COLO668 (cell line): ENCODE measurements at regions not wholly inside any gene's neighbourhood (a gene's known extent, or its start where the extent isn't known, plus 50 kb on each side); places are given as distances from the start of the nearest gene placed in this dataset.
"Not testable (repeated sequence)": the region's sequence is repeated elsewhere in the genome, so short reads cannot be mapped to it uniquely, and the experiment has no call there.

Experiments used
- DNase-seq: peaks from one replicate; lab custom pipeline; 2025; ENCODE audit not compliant: unreplicated experiment; lab: John Stamatoyannopoulos, UW

DNA sequence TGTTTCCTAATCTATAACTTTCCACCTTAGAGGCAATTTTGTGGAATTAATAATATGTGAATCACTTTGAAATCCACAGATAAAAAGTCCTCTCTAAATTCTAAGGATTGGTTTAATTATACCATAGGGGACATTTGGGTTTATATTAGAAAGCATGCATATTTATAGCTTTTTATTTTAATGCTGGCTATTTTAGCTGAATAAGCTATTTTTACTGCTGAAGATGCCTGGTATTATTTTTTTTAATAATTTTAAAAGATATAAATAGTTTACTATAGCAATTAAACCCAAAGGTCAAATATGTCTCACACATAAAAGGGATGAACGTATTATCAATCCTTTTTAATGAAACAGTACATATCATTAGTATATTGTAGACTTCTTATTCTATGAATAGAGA, 415.4 kb downstream of the MAGEB5 start:
- DNase-seq: no peak

- DNase-seq: no peak
These were observed 398.0 kb downstream of the MAGEB5 start for GRCh38 chrX:26613956-26614355.

DNA sequence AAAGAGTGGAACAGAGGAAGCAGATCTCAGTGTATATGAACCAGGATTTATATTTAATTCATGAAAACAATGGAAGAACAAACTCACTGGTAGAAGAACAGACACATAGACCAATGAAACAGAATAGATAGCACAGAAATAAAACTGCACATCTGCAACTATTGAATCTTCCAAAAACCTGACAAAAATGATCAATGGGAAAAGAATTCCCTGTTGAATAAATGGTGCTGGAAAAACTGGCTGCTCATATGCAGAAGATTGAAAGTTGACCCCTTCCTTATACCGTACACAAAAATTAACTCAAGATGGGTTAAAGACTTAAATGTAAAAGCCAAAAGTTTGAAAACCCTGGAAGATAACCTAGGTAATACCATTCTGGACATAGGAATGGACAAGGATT, 391.0 kb downstream of the MAGEB5 start:
- DNase-seq: no peak

GRCh38 chrX:26597981-26598380, 382.0 kb downstream of the MAGEB5 start:
- DNase-seq: no peak

- no peak for DNase-seq
These were observed 374.9 kb downstream of the MAGEB5 start for GRCh38 chrX:26590849-26591248.

- DNase-seq: no peak
These were observed 370.6 kb downstream of the MAGEB5 start for GRCh38 chrX:26586570-26586969.

DNA sequence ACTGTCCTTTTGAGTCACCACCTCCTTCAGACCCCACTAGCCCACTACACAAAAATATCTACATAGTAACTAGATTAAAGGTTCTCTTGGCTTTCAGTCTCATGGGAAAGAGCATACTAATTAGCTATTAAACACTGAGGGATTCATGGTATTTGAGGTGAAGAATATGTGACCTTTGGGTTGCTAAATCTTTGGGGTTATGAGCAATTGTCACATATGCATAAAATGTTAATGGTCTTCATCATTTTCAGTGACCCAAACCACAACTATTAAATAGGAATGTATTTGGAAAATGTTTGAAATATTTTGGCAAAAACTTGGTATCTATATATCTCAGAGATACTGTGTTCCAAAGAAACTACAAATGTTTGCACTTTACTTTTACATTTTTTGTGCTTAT, 365.1 kb downstream of the MAGEB5 start:
- no peak for DNase-seq

- DNase-seq: no peak
These were observed 364.1 kb downstream of the MAGEB5 start for GRCh38 chrX:26580021-26580420.

- no peak for DNase-seq
These were observed 358.3 kb downstream of the MAGEB5 start for GRCh38 chrX:26574234-26574633.

DNA sequence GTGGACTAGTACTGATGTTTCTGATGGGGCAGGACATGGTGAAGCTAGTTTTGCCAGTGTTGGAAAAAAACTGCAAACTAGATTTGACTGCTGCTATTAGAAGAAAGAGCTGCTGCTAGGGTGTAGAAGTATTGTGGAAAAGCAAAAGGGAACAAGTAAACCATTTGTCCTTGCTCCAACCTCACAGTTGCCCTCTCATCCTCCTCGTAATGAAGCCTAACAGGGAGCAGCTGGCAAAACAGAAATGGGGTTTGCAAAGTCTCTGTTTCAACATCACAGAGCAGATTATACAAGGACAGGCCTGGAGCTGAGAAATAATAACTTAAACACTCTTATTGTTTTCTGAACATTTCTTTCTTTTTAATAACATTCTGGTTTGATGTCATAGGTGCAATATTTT, 346.2 kb downstream of the MAGEB5 start:
- no peak for DNase-seq

- DNase-seq: no peak
These were observed 343.9 kb downstream of the MAGEB5 start for GRCh38 chrX:26559855-26560254.

DNA sequence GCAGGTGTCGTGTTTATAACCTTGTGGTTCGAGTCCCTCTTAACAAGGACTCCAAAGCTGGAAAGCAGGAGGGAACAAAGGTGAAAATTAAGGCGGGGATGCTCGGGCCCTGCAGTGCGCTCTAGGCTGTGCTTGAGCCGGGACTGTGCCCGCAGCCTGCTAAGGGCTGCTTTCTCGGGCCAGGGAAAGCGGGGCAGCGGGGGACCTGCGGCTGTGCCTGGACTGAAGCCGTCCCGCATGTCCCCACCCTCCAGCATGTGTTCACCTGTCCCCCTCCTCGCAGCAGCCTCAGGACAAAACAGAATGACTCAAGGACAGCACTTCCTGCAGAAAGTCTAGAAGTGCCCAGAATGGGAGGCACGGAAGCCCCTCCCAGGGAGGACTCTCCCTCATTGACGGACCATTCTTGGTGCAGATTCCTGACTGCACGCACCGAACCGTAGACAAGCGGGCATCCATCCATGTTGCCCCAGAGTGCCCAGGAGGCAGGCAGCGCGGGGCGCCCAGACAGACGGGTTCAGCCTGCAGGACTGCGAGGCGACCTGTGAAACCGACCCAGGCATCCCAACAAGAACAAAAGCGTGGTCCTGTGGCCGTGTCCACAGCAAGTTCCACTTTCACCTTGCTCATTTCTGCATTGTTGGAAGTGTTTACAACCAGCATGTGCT, 342.9 kb downstream of the MAGEB5 start:
- DNase-seq: no peak

DNA sequence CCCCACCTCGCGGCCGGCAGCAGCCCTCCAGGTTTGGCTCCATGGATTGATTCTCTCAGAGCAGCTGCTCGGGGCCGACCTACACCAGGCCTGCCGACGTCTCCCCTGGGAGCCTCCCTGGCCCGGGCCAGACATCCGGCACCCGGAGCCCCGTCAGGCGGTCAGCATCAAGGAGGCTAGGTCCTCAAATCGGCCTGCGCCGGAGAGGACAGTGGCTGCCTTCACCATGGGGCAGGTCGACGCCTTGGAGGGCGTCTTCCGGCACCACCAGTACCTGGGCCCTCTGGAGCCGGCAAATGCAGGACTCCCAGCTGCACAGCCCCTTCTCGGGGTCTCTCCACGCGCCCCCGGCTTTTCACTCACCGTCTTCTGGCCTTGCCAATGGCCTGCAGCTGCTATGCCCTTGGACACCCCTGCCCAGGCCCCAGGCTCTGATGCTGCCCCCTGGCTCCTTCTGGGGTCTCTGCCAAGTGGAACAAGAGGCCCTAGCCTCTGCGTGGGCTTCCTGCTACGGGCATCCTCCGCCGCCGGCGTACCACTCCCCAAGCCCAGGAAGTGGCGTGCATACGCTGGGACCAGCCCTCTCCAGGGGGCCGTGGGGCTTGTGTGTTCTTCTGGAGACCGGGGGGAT, 341.8 kb downstream of the MAGEB5 start:
- DNase-seq: no peak

GRCh38 chrX:26525768-26526167, 309.8 kb downstream of the MAGEB5 start:
- not testable (repeated sequence) for DNase-seq

DNA sequence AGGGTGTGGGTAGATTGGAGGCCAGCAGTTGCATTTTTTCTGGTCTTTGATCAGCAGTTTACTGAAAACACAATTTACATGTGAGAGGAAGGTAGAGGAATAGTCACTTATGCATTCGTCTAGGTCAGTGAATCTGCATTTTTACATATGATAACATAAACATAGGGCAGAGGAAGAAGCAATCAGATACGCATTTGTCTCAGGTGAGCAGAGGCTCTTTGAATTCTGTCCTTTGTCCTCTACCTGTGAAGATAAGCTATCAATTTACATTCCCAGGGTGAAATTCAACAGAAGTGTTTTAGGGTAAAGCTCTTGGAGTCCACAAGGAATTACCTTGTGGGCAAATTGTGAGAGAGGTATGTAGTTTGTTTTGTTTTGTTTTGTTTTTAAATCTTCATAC, 306.5 kb downstream of the MAGEB5 start:
- no peak for DNase-seq

GRCh38 chrX:26511589-26512363, 295.8 kb downstream of the MAGEB5 start:
- DNase-seq: no peak

- no peak for DNase-seq
These were observed 255.0 kb downstream of the MAGEB5 start for GRCh38 chrX:26470941-26471340.

DNA sequence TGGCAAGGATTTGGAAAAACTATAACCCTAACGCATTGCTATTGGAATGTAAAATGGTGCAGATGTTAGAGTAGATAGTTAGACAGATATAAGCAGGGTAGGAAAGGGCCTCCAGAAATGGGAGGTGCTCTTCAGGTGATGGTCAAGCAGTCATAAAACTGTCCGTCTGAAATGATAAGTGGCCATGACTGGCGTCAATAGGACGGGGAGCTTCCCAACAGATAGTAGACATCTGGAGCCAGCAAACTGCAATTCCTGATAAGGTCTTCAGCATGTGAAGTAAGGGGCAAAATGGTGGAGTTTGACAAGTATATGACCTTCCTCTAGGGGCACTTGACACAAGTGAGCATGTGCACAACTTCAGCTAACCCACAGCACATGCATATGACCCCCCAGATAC, 250.4 kb downstream of the MAGEB5 start:
- DNase-seq: no peak

DNA sequence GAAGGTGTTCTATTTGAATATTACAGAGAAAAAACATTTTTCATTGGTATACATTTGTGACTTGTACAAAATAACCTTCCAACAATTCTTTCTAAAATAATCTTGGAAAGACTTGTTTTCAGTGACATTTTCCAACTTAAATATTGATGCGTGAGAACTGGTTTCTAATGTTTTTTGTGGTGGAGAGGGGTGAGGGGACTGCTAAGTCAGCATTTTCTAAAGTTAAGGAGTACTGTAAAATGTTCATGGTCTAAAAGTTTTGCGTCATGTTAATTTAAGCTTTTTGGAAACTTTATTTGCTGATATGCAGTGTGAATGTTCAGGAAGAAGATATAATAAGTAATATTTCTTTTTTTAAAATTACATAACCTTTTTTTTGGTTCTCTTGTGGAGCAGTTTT, 229.3 kb downstream of the MAGEB5 start:
- no peak for DNase-seq

DNA sequence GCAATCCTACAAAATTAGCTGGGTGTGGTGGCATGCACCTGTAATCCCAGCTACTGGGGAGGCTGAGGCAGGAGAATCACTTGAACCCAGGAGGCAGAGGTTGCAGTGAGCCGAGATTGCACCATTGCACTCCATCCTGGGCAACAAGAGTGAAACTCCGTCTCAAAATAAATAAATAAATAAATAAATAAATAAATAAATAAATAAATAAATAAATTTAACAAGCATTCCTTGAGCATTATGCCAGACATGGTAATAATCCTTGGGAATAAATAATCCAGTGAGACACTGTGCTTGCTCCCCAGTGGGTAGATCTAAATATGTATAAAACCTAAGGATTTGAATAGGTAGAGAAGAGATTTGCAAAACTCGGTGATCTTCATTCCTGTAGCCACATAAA, 228.4 kb downstream of the MAGEB5 start:
- not testable (repeated sequence) for DNase-seq

DNA sequence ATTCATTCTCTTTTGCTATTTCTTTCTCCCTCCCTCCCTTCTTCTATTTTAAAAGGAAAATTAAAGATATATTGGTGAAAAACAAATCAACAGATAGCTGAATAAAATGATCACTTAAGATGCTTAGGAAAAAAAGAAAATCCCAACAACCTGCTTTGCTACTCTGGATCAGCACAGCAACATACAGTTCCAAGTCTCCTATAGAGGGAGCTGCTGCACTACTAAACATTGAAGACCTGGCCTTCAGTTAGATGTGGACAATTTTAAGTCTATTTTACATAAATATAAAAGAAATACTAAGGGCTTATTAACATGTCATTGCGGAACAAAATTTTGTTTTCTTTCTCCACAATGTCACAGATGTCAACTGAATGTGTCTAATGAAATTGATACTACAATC, 226.4 kb downstream of the MAGEB5 start:
- DNase-seq: no peak

DNA sequence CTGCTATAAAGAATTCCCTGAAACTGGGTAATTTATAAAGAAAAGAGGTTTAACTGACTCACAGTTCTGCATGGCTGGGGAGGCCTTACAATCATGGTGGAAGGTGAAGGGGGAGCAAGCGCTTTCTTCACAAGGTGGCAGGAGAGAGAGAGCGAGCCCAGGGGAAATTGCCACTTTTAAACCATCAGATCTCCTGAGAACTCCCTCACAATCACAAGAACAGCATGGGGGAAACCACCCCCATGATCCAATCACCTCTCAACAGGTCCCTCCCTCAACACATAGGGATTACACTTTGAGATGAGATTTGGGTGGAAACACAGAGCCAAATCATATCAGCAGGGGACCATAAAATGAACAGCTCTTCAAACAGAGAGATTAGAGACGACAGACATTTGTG, 198.6 kb downstream of the MAGEB5 start:
- no peak for DNase-seq
